SK-N-DZ (cell line): ENCODE measurements at regions not wholly inside any gene's neighbourhood (a gene's known extent, or its start where the extent isn't known, plus 50 kb on each side); places are given as distances from the start of the nearest gene placed in this dataset.
"Not testable (repeated sequence)": the region's sequence is repeated elsewhere in the genome, so short reads cannot be mapped to it uniquely, and the experiment has no call there.

ENCODE experiments used
- DNase-seq: peaks from one replicate; pipeline ENCODE4 v3.0.0-alpha.2; 2015; ENCODE audit warnings: low spot score

DNA sequence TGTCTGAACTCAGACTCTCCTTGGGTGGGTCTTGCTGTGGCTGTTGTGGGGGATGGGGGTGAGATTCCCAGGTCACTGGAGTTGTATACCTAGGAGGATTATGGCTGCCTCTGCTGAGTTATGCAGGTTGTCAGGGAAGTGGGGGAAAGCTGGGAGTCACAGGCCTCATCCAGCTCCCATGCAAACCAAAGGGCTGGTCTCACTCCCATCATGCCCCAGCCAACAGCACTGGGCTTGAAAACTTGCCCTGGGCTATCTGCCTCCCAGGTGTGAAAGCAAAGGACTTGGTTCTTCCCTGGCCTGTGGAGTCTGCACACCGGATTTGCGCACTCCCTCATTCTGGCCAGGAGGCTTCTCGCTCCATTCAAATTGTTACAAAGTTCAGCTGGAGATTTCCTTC, 97.3 kb upstream of the BNIP2 start:
- DNase-seq: not testable (repeated sequence)

DNA sequence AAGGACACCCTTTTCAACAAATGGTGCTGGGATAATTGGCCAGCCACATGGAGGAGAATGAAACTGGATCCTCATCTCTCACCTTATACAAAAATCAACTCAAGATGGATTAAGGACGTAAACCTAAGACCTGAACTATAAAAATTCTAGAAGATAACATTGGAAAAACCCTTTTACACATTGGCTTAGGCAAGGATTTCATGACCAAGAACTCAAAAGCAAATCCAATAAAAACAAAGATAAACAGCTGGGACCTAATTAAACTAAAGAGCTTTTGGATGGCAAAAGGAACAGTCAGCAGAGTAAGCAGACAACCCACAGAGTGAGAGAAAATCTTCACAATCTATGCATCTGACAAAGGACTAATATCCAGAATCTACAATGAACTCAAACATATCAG, 96.9 kb upstream of the BNIP2 start:
- DNase-seq: not testable (repeated sequence)

DNA sequence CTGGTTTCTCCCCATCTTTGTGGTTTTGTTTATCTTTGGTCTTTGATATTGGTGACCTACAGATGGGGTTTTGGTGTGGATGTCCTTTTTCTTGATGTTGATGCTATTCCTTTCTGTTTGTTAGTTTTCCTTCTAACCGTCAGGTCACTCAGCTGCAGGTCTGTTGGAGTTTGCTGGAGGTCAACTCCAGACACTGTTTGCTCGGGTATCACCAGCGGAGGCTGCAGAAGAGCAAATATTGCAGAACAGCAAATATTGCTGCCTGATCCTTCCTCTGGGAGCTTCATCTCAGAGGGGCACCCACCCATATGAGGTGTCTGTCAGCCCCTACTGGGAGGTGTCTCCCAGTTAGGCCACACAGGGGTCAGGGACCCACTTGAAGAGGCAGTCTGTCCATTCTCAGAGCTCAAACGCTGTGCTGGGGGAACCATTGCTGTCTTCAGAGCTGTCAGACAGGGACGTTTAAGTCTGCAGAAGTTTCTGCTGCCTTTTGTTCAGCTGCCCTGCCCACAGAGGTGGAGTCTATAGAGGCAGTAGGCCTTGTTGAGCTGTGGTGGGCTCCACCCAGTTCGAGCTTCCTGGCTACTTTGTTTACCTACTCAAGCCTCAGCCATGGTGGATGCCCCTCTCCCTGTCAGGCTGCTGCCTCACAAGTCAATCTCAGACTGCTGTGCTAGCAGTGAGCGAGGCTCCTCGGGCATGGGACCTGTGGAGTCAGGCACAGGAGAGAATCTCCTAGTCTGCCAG, 94.8 kb upstream of the BNIP2 start:
- not testable (repeated sequence) for DNase-seq

DNA sequence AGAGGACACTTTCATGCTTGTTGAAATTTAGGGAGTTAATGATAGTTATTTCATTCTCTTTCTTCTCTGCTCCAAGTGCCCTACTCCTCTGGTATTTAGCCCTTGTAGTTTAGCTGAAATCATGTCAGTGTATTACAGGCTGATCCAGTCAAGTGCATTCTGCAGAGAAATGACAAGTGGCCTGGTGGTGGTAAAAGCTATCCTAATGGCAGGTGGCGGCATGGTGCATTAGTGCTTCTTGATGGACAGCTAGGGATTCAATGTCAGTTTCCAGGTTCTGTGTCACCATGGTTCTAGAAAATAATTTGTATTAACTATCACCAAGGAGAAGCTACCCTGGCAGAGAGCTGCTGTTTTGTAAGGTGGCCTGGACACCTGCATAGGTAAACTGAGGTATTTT, 90.0 kb upstream of the BNIP2 start:
- DNase-seq: no peak

DNA sequence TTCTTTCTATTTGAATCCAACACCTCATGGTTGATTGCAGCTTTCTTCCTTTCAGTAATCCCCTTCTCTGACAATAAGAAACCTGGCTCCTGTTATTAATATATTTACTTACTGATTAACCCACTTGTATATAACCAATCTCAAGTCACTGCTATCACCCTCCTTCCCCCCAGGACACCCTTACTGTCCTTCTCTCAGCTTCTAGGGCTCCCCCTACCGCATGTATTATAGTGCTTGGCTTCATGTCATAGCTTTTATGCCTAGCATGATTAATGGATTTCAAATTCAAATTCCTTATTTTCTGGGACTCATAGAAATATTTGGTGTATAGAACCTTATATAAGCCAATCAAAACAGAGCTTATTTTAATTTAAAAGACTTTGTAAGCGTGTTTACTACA, 75.7 kb upstream of the BNIP2 start:
- DNase-seq: no peak

DNA sequence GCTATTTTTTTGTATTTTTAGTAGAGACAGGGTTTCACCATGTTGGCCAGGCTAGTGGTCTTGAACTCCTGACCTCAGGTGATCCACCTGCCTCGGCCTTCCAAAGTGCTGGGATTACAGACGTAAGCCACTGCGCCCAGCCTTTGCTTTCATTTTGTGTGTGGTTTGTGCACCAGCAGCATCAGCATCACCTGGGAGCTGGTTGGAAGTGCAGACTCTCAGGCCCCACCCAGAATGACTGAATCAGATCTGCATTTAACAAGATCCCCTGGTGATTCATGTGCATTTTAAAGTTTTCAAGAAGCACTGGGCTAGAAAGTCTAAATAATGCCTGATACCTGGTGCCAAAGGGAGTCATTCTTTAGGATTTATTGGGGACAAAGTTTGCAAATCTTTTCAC, 73.4 kb upstream of the BNIP2 start:
- no peak for DNase-seq

DNA sequence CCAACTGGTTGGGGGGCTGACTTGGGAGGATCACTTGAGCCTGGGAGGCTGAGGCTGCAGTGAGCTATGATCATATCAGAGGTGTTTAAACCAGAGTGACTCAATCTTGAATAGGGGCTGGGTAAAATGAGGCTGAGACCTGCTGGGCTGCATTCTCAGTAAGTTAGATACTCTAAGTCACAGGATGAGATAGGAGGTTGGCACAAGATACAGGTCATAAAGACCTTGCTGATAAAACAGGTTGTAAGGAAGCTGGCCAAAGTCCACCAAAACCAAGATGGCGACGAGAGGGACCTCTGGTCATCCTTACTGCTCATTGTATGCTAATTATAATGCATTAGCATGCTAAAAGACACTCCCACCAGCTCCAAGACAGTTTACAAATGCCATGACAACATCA, 71.1 kb upstream of the BNIP2 start:
- DNase-seq: not testable (repeated sequence)

DNA sequence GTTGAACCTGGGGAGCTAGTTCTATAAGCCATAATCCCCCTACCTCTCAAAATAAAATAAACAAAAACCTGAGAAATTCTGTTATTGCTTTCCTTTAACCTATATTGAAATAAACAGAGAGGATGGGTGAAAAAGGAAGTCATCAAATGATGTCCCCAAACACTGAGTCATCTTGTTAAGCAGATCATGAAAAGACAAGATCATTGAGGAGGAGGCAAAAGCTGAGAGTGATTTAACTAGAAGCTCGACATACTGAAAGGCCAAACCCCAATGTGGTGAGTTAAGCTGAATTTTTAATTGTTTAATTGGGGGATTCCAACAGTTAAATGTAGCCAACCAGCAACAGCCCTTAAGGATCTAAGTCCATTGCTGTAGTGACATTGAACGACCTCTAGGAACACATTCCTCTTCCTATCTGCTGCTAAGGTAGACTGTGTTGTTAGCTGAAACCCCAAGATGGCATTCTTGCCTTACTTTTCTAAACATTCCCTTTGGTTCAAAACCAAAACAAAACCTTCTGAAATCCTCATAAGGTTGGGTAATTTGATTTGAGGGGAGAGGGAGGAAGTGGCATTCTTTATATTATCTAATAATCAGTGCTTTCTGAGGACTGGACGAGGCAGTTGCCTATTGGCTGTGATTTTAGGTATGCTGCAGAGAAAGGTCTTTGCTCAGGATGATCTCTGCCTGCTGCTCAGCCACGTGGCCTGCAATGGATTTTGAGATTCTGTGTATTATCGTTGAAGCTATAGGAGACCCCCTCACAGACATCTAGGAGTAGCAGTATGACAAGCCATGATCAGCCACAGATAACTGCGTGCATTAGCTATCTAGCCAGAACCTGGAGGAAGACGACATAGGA, 62.7 kb upstream of the BNIP2 start:
- no peak for DNase-seq

DNA sequence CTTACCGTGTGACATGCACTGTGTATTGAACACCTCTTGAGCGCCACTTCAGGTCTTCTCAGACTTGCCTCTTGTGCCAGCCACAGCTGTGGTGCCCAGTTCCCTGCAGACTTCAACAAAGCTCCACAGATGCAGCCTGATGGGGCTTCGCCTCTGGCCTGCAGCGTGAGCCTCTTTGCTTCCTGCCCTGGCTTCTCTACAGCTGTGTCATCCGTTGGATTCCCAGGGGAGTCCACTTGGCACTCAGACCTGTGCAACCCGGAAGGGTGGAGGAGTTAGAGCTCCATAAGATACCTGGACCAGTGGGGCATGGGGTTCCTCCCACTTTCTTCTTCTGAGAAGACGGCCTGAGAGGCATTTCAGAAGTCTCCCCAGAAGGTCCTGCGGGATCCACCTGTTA, 57.7 kb upstream of the BNIP2 start:
- DNase-seq: no peak

DNA sequence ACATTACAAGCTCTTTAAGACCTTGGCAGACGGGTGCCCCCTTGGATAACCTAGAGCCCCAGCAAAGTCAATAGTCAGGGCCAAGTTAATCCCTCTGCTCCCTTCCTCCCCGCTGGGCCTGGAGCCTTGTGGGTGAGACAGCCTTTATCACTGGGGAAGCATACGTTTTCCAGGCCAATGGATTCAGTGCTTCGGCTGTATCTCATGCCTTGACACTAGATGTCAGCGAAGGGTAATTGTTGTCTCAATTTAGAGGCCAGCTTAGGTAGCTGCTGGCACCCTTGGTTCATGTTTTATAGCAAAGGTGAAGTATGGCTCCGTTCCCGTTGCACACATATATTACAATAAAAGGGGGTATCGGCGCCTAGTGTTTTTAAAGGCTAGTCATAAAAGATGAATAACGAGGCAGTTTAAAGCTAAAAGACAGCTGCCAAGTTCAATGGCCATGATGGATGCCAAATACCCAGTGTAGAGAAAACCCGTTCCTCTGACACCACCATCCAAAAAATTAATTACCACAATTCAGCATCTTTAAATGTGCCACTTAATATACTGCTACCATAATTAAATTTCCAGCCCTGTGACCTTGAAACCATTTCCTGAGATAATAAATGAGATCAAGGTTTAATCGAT, 52.3 kb upstream of the BNIP2 start:
- no peak for DNase-seq

DNA sequence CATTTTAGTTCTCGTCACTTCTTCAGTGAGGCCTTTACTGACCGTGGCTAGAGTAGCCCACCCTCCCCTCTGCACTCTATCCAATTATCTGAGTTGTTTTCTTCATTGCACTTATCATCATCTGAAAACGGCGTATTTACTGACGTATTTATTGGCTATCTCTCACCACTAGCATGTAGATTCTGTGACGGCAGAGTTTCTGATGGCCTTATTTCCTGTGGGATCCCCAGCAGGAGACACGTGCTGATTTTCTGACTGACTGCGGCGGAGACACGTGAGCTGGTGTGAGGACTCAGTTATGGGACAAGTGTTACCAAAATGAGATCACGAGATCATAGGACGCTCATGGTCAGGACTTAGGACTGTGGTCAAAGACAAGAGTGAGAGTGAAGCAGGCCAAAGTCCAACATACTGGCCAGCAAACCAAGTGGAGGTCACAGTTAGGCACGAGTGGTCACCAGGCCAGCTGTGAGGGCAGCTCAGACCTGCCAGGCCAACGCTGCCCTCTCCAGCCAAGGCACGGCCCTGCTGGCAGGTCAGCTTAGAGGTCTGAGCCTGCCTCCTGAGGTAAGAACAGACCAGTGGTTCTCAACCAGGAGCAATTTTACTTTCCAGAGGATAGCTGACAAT, 50.6 kb upstream of the BNIP2 start:
- no peak for DNase-seq
